ENCODE measurements at regions not wholly inside any gene's neighbourhood (a gene's known extent, or its start where the extent isn't known, plus 50 kb on each side); places are given as distances from the start of the nearest gene placed in this dataset.

- no peak for DNase-seq
- TF ChIP-seq POLR2A (IDR thresholded peaks at IDR 0.05) (no peak), CTCF (IDR thresholded peaks at IDR 0.05) (no peak)
- Histone ChIP-seq H3K9me3 (replicated peaks in 1 of 3) (no peaks in the 10 kb centered on the region), H3K27ac (no peak overlapping the region), H3K4me1 (replicated peaks in 1 of 2) (no peaks in the 10 kb centered on the region), H3K4me3 (no peak overlapping the region), H3K27me3 (no peaks in the 10 kb centered on the region), H3K36me3 (replicated peaks in 1 of 2) (no peaks in the 10 kb centered on the region)
- intact Hi-C loops (cut with DNase I) = no loop called here
- WGBS, 4 donors = 43 to 65% (median 53%) methylated on average over 2 of the region's 2 CpGs
These were observed 56.0 kb upstream of the KLF7 start for GRCh38 chr2:207221731-207222130.

- Histone ChIP-seq H3K27ac (no peak overlapping the region), H3K4me1 (replicated peaks in 1 of 2) (peaks cover 0 to 7% of the 10 kb centered on the region in 2 donors), H3K4me3 (no peak overlapping the region), H3K27me3 (no peaks in the 10 kb centered on the region), H3K9me3 (replicated peaks in 1 of 3) (no peaks in the 10 kb centered on the region), H3K36me3 (replicated peaks in 1 of 2) (no peaks in the 10 kb centered on the region)
- intact Hi-C loops (cut with DNase I) = no loop called here
- no peak for DNase-seq
- WGBS, 4 donors = 75 to 87% (median 80%) methylated on average over 3 of the region's 3 CpGs
- no peak for TF ChIP-seq POLR2A (IDR thresholded peaks at IDR 0.05)
- no peak for TF ChIP-seq CTCF (IDR thresholded peaks at IDR 0.05)
These were observed 57.3 kb upstream of the KLF7 start for GRCh38 chr2:207223051-207223450.

GRCh38 chr2:207224381-207224780 lies 58.6 kb upstream of the KLF7 start:
- H3K27me3 ChIP-seq = no peaks in the 10 kb centered on the region
- peaks cover 0 to 7% of the 10 kb centered on the region in 2 donors for H3K4me1 ChIP-seq (replicated peaks in 1 of 2)
- TF ChIP-seq POLR2A (IDR thresholded peaks at IDR 0.05) (no peak), CTCF (IDR thresholded peaks at IDR 0.05) (no peak)
- no peak overlapping the region for H3K4me3 ChIP-seq
- DNase-seq = no peak
- 93 to 96% (median 95%) methylated on average over 1 of the region's 1 CpG for WGBS, 4 donors
- no peak overlapping the region for H3K27ac ChIP-seq
- intact Hi-C loops (cut with DNase I) = no loop called here
- H3K36me3 ChIP-seq (replicated peaks in 1 of 2) = no peaks in the 10 kb centered on the region
- no peaks in the 10 kb centered on the region for H3K9me3 ChIP-seq (replicated peaks in 1 of 3)

GRCh38 chr2:207224791-207225482 lies 59.2 kb upstream of the KLF7 start:
- Histone ChIP-seq H3K27me3 (no peaks in the 10 kb centered on the region), H3K9me3 (replicated peaks in 1 of 3) (no peaks in the 10 kb centered on the region), H3K4me1 (replicated peaks in 1 of 2) (peaks cover 0 to 7% of the 10 kb centered on the region in 2 donors), H3K4me3 (no peak overlapping the region), H3K27ac (no peak overlapping the region), H3K36me3 (replicated peaks in 1 of 2) (no peaks in the 10 kb centered on the region)
- no peak for DNase-seq
- WGBS, 4 donors = 72 to 79% (median 74%) methylated on average over 8 of the region's 8 CpGs
- intact Hi-C loops (cut with DNase I) = no loop called here
- TF ChIP-seq POLR2A (IDR thresholded peaks at IDR 0.05) (no peak), CTCF (IDR thresholded peaks at IDR 0.05) (no peak)

Measured in adrenal gland (tissue), 9 donors.